Islet precursor cell (in vitro differentiated cells): ENCODE measurements at regions not wholly inside any gene's neighbourhood (a gene's known extent, or its start where the extent isn't known, plus 50 kb on each side); places are given as distances from the start of the nearest gene placed in this dataset.
"Not testable (repeated sequence)": the region's sequence is repeated elsewhere in the genome, so short reads cannot be mapped to it uniquely, and the experiment has no call there.

Source experiments
- DNase-seq: peaks from one replicate; pipeline ENCODE4 v3.0.0-alpha.2; 2018

GRCh38 chr6:94902974-94903628 lies 674.2 kb upstream of the MANEA start:
- peak; percentile 56 for DNase-seq

- no peak for DNase-seq
Measured at GRCh38 chr6:94899191-94899590, 678.1 kb upstream of the MANEA start.

- DNase-seq, result no peak
Measured at GRCh38 chr6:94894300-94894699, 683.0 kb upstream of the MANEA start.

GRCh38 chr6:94893327-94893726 lies 684.0 kb upstream of the MANEA start:
- no peak for DNase-seq

GRCh38 chr6:94873819-94874218 lies 703.5 kb upstream of the MANEA start:
- DNase-seq, result not testable (repeated sequence)

- no peak for DNase-seq
Measured at GRCh38 chr6:94862112-94862511, 715.2 kb upstream of the MANEA start.

- no peak for DNase-seq
Measured at GRCh38 chr6:94859924-94860323, 717.4 kb upstream of the MANEA start.

- not testable (repeated sequence) for DNase-seq
Measured at GRCh38 chr6:94856999-94857398, 720.3 kb upstream of the MANEA start.

GRCh38 chr6:94851329-94851728 lies 726.0 kb upstream of the MANEA start:
- DNase-seq, result not testable (repeated sequence)

GRCh38 chr6:94845742-94846141 lies 731.6 kb upstream of the MANEA start:
- no peak for DNase-seq

GRCh38 chr6:94835264-94835663 lies 742.1 kb upstream of the MANEA start:
- no peak for DNase-seq

GRCh38 chr6:94813806-94814205 lies 763.5 kb upstream of the MANEA start:
- no peak for DNase-seq

- no peak for DNase-seq
Measured at GRCh38 chr6:94801344-94801743, 776.0 kb upstream of the MANEA start.

- DNase-seq, result no peak
Measured at GRCh38 chr6:94785514-94785913, 791.8 kb upstream of the MANEA start.

GRCh38 chr6:94785081-94785480 lies 792.3 kb upstream of the MANEA start:
- not testable (repeated sequence) for DNase-seq

- no peak for DNase-seq
Measured at GRCh38 chr6:94769197-94769596, 808.1 kb upstream of the MANEA start.

GRCh38 chr6:94751641-94752329 lies 825.5 kb upstream of the MANEA start:
- DNase-seq, result no peak

- no peak for DNase-seq
Measured at GRCh38 chr6:94736236-94736635, 841.1 kb upstream of the MANEA start.

- no peak for DNase-seq
Measured at GRCh38 chr6:94735270-94735669, 842.1 kb upstream of the MANEA start.

- no peak for DNase-seq
Measured at GRCh38 chr6:94734751-94735150, 842.6 kb upstream of the MANEA start.

- DNase-seq, result no peak
Measured at GRCh38 chr6:94733066-94733465, 844.3 kb upstream of the MANEA start.

GRCh38 chr6:94727710-94728109 lies 849.6 kb upstream of the MANEA start:
- DNase-seq, result no peak

GRCh38 chr6:94721459-94721858 lies 855.9 kb upstream of the MANEA start:
- DNase-seq, result no peak

- no peak for DNase-seq
Measured at GRCh38 chr6:94713446-94713845, 863.9 kb upstream of the MANEA start.

GRCh38 chr6:94698773-94699172 lies 878.6 kb upstream of the MANEA start:
- DNase-seq, result no peak
